ENCODE measurements at regions not wholly inside any gene's neighbourhood (a gene's known extent, or its start where the extent isn't known, plus 50 kb on each side); places are given as distances from the start of the nearest gene placed in this dataset.

- TF ChIP-seq ZNF24 (tag by site-specific recombination; IDR thresholded peaks at IDR 0.05) = no peak
- TF ChIP-seq ZNF18 (tag by site-specific recombination; IDR thresholded peaks at IDR 0.05) = no peak
- no peak for TF ChIP-seq ZNF175 (tag by site-specific recombination; IDR thresholded peaks at IDR 0.05)
These were observed 289.5 kb upstream of the FAR2 start (continued) for GRCh38 chr12:28859551-28859950.

DNA sequence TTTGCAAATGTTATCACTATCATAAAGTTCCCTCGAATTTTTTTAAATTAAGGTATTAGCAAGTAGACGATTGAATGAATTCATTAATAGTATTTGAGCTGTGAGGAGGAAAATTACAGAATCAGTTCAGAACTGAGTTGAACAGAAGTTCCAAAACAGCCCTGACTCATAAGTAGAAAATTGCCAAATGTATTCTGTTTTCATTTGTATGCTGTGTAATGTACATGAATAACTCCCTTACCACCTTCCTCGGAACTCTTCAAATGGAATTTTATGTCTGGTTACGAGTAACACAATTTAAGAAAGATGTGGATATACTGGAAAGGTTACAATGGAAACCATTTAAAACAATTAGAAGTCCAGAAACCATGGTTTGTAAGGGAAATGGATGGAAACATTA is 283.3 kb upstream of the FAR2 start:
- ChIA-PET POLR2A (no interaction called here), CTCF (no interaction called here)
- TF ChIP-seq ZNF658 (tag by site-specific recombination; IDR thresholded peaks at IDR 0.05) (no peak), MZF1 (tag by site-specific recombination; IDR thresholded peaks at IDR 0.05; ENCODE audit: borderline replicate concordance) (no peak), ZNF404 (tag by site-specific recombination; IDR thresholded peaks at IDR 0.05) (no peak), ZNF221 (tag by site-specific recombination; IDR thresholded peaks at IDR 0.05; ENCODE audit: borderline replicate concordance) (no peak), ZNF670 (tag by site-specific recombination; IDR thresholded peaks at IDR 0.05; ENCODE audit: low read depth) (no peak), ZNF792 (tag by site-specific recombination; IDR thresholded peaks at IDR 0.05) (no peak), ZNF544 (tag by site-specific recombination; IDR thresholded peaks at IDR 0.05) (no peak), ZNF302 (tag by site-specific recombination; IDR thresholded peaks at IDR 0.05; ENCODE audit: low read depth) (no peak), ZNF239 (tag by site-specific recombination; IDR thresholded peaks at IDR 0.05) (no peak), ZNF280D (tag by site-specific recombination; IDR thresholded peaks at IDR 0.05) (no peak), YY2 (tag by site-specific recombination; IDR thresholded peaks at IDR 0.05) (no peak), IKZF3 (tag by site-specific recombination; IDR thresholded peaks at IDR 0.05) (no peak), ZNF416 (tag by site-specific recombination; IDR thresholded peaks at IDR 0.05) (no peak), ZNF169 (tag by site-specific recombination; IDR thresholded peaks at IDR 0.05) (no peak), ZNF704 (tag by site-specific recombination; IDR thresholded peaks at IDR 0.05) (no peak)
- TF ChIP-seq, protein P1, sequence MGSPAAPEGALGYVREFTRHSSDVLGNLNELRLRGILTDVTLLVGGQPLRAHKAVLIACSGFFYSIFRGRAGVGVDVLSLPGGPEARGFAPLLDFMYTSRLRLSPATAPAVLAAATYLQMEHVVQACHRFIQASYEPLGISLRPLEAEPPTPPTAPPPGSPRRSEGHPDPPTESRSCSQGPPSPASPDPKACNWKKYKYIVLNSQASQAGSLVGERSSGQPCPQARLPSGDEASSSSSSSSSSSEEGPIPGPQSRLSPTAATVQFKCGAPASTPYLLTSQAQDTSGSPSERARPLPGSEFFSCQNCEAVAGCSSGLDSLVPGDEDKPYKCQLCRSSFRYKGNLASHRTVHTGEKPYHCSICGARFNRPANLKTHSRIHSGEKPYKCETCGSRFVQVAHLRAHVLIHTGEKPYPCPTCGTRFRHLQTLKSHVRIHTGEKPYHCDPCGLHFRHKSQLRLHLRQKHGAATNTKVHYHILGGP (tag by site-specific recombination; IDR thresholded peaks at IDR 0.05) = no peak
- no peaks in the 10 kb centered on the region for H3K36me3 ChIP-seq (ENCODE audit: control insufficient read depth in 2 of 2, insufficient read depth in 1 of 2, low read length in 2 of 2)
- H3K9me3 ChIP-seq (ENCODE audit: control insufficient read depth, insufficient read depth, low read depth, low read length) = no peaks in the 10 kb centered on the region
- H3K4me3 ChIP-seq (ENCODE audit: low read depth, low read length) = no peak overlapping the region
- peaks cover 13% of the 10 kb centered on the region; the same call in 1 of the 2 replicates for H3K4me1 ChIP-seq (ENCODE audit: control insufficient read depth, insufficient read depth, low read length)
- no peak overlapping the region for H3K27ac ChIP-seq (ENCODE audit: extremely low read depth, low read depth, low read length)

Measured in HEK293 (cell line).